C1 segment of cervical spinal cord (tissue), 14 donors: ENCODE measurements at regions not wholly inside any gene's neighbourhood (a gene's known extent, or its start where the extent isn't known, plus 50 kb on each side); places are given as distances from the start of the nearest gene placed in this dataset.

Source experiments
- DNase-seq, 14 donors: peaks; one replicate each; lab custom pipeline; 2025; lab: John Stamatoyannopoulos, UW

DNA sequence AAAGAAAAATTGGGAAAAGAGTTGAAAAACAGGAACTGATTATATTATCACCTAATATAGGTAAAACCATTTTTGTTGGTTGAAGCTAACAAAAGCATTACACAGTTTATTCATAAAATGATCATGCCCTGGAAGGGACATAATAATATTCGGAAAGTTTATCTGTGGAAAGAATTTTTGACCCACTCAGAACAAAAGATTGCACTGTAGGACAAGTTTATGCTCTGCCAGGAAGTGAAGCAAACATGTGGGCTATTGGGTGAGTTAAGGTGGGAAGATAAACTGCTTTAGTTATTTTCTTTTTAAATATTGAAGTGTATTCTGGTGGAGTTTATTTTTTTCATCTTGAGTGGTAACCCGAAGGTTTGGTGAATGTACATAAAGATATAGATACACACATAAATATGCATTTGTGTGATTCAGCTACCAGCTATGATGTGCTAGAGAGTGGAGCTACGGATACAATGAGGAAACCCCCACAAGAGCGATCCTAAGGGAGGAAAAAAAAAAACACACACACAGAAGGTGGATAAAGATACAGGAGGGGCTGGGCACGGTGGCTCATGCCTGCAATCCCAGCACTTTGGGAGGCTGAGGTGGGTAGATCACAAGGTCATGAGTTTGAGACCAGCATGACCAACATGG lies 506.4 kb upstream of the THBS1 start:
- no peak for DNase-seq

DNA sequence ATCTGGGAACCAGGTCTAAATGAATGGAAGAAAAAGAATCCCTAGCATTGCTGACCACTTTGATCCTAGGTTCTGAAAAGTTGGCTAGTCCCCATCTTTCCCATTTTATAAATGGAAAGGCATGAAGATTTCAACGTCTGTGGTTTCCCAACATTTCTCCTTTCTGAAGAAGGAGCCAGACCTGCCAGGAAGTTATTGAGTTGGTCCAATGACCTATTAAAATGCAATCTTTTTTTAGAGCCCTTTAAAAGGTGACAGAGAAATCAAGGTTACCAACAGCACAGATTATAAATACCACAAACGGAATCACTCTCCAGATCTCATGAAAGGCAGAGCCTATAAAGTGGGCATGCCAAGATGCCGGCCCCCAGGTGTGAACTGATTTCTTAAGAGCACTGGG lies 505.6 kb upstream of the THBS1 start:
- DNase-seq: no peak

DNA sequence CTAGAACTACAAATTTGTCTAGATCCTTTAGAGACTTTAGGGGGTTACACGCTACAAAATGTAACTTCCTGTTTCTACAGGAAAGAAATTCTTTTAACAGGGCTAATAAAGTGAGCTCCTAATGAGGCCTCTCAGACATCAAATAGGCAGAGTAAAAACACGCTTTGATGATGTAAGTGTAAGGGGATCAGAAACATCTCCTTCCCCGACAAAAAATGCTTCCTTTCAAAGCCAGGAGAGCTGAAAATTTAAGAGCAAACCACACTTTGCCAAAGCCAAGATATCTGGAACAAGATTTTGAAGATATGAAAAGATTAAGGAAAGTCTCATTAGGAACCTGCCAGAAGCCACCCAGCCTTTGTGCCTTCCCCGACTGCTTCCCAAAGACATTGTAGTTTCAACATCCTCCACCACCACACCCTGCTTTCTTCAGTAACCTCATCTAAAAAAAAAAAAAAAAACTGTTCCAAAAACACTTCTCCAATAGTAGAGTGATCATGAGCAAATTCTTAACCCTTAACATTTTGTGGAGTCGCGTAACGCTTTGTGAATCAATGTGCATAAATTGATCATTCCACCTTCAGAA lies 505.0 kb upstream of the THBS1 start:
- DNase-seq: no peak

DNA sequence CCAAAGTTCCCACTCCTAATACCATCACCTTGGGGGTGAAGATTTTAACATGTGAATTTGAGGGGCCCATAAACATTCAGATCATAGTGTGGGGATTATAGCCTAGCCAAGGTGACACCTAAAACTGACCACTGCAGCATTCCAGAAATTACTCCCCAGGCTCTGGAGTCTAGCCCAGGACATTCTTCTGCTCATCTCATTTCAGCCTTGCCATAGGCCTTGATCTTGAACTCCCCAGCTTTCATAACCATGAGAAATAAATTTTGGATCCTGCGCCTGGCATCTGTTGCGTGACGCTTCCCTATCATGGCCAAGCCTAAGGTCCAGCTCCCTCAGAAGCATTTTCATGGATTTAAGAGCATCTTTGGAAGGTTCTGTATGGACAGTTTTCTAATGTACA lies 502.9 kb upstream of the THBS1 start:
- no peak for DNase-seq

DNA sequence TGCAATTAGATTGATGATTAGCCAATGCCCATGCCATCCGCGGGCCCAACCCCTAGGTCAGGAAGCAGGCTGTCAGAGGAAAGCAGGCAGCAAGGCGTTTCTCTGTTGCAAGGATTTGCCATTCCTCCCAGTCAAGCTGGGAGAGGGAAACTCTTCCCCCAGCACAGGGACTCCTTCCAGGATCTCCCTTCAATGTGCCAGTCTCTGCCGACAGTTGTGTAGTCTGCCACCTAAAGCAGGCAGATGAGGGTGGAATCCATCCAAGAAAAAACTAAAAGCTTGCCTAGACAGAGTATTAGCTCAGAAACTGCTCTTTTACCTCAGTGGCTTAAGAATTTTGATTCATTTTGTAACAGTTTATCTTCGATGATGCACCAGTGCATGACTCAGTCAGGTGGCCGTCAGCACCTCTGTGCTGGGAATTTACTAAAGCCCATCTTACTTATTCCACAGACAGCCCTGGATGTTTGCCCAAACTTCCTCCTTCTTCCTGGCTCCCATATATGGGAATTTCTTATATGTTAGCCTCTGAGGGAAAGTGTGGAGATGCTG lies 501.5 kb upstream of the THBS1 start:
- DNase-seq: no peak

DNA sequence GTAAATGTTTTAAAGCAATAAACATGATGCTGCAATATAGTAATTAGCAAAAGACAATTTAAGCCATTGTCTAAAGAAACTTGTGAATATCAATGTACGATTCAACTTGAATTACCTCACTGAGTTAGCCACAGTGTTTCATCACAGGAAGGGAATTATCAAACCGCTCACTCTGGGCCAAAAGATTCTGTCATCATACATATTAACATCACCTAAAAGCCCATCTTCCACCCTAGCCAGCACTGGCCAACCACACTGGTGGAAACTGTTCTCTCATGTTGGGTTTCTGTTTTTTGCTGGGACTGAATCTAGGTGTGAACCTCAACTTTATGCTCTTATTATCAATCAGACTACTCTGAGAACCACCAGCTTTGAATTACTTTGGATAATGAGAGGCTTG lies 497.7 kb upstream of the THBS1 start:
- DNase-seq: no peak

DNA sequence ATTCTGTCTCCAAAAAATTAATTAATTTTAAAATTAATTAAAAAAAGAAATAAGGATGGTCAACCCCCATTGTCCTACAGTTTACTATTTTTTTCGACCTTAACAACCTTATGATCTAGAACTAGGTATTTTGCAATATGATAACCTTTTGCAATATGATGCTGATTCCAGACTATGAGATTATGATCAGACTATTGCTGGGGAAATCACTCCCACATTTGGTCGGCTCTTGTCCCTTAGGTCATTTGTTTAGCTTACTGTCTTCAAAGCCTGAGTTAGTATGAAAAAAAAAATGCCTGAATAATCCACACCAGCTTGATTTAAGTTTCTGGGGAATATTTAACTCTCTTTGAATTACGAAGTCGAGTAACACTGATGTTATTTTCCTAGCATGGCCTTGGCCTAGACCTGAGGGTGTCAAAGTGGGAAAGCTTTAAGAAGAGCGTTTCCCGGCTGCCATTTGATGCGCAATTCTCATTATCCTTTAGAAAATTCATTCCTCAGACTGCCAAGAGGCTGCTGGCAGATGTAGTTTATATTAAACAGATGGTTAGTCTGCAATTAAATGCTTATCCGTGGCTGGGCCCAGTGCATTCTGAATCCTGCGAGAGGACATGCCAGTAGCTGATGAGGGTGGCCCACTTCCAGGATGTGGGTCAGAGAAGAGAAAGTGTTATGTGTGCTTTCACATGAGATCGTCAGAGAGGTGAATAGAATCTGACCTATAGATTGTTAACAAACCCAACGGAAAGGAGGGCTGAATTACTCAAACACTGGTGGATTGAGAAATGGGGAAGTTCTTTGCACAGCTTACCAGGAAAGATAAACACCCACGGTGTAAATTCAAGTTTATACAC lies 496.0 kb upstream of the THBS1 start:
- DNase-seq: no peak

DNA sequence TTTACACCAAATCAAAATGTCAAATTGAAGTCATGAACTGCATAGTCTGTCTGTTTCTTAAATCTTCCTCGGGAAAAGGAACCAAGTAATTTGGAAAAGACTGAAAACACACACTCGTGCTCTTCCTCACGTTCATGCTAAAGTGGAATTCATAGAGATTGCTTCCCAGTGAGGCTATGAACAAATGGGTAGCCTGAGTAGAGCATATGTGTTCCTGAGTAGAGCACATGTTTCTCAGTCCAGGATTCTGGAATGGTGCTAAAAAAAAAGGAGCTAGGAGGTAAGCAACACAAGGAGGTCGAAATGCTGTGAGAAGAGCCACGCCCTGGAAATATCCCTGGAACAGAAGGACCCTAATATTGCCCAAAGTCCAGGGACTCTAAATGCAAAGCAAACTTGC lies 494.2 kb upstream of the THBS1 start:
- no peak for DNase-seq

DNA sequence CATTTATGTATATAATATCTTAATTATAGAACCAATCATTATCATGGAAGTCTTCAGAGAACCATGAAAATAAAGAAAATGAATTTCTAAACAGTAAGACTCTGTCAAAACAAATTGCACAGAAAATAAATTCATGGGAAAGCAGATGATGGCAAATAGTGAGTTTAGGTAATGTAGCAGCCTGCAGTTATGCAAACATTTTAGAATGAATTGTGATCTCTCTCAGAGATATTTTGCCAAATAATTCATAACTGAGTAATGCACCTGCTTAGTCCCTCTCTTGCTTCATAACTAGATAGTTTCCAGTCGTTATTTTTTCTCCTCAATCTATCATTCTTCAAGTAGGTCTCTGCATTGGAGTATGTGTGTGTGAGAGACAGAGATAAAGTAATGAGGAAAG lies 492.7 kb upstream of the THBS1 start:
- DNase-seq: no peak

DNA sequence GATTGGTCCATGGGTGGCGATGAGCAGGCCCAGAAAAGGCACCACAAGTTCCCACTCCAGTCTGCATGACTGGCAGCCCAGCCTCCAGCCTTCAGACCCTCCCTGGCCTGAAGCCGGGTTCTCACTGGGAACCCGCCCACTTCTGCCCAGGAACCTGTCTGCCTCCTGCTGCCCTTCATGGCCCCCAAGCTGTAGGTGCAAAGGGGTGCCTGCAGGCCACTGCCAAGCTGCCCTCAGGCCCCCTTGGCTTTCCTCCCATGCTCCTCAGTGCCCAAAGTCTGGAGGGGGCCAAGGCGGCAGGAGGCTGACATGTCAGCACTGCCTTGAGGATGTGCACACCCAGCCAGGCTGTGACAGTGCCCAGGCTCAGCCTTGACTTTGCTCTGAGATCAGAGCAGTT lies 488.5 kb upstream of the THBS1 start:
- no peak for DNase-seq

DNA sequence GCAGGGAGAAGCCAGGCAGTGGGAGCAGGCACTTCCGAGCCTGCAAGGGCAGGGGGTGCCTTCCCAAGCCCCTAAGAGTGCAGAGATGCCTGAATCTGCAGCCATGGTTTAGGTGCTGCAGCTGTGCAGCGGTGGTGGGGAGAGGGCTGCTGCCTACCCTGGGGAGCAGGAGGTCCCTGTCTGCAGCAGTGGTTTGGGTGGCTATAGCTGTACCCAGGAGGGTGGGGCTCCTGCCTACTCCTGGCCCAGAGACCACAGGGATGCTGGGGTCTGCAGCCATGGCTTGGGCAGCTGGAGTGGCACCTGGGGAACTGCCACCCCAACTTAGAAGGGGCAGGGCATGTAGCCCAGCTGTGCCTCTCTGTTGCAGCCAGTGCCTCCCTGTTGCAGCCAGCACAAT lies 488.1 kb upstream of the THBS1 start:
- DNase-seq: no peak

DNA sequence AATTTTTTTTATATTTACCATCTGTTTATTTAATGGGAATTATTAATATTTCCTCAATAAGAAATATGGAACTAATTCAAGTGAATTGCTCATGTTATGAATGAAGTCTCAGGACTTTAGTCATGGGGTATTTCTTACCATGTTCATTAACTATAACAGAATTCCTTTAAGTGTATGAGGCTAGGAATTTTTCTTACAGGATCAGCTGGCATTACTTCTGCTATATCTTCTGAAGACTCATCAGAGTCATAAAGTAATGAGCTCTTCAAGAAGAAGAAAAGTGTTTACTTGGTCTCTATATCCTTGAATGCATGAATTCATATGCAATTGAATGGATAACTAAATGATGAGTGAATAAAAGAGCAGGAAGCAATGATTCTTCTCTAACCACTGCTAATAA lies 486.8 kb upstream of the THBS1 start:
- DNase-seq: no peak

DNA sequence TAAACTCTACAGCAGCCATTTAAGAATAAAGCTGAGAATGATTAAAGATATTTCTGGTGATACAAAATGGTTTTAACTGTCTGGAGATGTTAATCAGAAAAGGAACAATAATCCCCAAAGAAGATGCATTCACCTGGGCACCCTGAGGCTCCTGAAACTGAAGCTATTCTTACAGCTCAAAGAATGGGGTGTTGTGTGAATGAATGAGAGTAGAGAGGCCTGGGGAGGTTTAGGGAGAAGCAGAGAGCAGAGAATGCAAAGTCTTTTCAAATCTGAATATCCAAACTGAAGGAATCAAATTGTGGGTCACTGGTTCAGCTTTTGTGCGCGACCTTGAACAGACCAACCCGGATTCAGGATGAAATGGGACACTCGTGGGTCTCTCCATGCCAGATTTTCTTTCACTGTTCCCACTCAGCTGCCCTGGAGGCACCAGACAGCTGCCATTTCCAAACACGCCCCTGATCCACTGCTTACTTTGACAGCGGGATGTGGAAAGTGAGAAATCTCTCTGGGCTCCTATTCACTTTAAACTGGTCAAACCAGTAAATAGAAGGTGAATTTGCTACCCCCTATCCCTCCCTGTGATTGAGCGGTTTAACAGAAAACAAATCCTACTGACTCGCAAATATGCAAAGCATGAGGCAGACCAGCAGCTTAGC lies 485.5 kb upstream of the THBS1 start:
- no peak for DNase-seq

DNA sequence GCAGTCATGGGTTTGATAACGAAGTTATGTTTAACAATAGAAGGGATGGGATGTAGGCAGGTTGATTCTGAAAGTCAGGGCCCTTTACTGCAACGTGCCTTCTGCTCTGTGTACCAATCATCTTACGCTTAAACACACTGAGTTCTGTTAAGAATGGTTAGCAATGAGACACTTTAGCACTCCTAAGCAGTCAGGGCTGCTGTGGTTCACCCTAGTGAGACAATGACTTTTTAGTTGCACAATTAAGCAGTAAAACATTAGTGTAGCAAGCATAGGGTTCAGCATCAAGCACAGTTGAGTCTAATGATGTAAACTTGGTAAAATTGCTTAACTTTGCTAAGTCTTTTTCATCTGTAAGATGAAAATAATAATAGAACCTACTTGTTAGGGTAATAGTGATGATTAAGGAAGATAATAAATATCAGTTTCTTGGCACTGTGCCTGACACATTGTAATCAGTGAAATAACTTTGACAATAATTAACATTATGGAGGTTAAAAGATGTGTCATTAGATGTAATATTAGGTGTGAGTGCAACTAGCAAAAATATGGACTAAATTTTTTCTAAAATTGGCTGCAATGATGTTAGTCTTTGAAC lies 484.2 kb upstream of the THBS1 start:
- DNase-seq: no peak

DNA sequence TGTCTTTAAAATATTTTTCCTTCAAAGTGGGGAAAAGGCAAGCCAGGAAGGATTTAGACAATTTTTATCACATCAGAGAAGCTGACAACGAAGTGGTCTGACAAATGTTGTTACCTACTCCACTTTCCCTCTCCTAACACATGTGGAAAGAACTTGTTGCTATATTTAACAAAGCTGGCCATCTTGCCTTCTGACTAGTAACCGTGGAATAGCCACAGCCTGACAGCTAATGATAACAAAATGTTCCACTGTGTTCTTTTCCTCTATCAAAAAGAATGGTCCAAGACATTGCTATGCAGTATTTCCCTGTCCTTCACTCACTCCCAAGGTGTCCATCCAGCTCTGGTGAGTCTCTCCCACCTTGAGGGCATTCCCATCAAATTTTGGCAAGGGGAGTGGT lies 481.4 kb upstream of the THBS1 start:
- DNase-seq: no peak

DNA sequence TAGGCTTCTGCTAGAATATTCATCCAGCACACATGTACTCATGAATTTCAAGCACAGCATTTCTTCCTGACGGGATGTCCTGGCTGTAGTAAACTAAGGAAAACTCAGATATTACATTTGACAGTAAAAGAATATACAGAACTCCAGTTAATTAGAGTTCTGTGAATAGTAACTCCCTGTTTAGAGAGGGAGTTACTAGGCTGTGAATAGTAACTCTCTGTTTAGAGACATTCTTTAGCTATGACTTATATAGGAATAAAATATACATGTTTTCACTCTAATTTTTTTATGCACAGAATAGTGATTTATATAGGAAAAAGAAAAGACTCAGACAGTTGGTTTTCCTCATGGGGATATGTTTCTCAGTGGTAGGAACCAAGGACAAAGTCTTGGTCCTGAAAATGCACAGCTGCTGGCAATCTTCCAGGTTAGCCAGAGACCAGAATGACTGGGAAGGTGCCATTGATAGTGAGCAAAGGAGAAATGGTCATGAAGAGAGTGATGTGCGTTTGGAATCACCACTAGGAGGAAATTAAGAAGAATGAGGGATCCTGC lies 480.7 kb upstream of the THBS1 start:
- DNase-seq: no peak

DNA sequence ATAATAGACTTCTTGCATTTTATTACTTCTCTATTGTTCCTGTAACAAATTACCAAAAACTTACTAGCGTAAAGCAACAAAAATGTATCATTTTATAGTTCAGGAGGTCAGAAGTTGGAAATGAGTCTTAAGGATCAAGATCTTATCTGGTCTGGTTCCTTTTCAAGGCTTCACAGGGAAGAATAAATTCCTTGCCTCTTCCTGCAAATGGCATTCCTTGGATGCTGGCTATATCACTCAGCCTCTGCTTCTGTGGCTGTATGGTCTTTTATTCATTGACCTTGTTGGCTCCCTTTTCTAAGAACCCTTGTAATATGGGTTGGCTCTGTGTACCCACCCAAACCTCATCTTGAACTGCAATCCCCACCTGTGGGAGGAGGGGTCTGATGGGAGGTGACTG lies 478.4 kb upstream of the THBS1 start:
- DNase-seq: no peak

DNA sequence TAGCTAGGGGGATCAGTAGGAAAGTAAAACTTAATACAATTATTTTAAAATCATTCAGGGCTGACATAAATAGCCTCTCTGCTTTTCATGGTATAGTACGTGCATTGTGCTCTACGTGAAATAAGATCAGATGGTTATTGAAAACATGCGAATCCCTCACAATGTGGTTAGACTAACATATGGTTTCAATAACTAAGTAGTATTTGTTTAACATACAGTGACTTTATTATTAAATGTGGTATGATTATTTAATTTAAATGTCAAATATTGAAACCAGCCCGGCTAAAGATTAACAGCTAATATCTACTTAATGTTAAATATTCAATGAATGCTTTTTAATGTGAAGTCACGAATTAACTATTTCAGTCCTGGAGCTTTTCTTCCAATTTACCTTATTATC lies 473.9 kb upstream of the THBS1 start:
- no peak for DNase-seq

DNA sequence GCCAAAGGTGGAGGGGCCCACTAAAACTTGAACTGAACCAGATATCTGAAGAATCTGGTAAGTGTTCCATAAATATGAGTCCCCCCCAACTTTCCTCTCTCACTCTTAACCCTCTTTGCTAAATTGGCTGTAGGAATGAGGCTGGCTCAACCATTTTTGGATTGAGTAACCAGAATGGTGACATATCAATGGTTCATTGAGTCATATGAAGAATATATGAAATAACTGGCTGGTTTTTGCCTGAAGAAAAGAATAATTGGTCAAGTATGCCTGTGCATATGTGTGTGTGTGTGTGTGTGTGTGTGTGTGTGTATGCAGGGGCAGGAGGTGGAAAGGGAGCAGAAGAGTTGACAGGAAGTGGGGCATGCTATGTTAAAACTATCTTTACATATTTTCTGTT lies 472.9 kb upstream of the THBS1 start:
- no peak for DNase-seq

DNA sequence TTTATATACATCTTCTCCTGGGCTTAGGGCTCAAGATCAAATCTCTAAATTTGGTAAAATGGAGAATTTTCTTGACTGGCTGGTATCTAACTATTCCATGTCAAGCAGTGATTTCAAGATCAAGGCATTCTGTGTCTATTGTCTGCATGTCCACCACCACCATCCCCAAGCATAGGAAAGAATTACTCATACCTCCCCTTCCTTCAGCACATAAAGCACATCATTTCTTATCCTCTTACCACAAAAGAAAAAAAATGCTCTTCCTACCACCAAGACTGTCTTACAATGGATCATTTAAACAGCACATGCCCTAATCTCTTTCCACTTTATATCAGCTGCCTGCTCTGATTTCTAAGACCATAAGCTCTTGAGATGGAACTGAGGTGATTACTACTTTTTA lies 470.5 kb upstream of the THBS1 start:
- no peak for DNase-seq

DNA sequence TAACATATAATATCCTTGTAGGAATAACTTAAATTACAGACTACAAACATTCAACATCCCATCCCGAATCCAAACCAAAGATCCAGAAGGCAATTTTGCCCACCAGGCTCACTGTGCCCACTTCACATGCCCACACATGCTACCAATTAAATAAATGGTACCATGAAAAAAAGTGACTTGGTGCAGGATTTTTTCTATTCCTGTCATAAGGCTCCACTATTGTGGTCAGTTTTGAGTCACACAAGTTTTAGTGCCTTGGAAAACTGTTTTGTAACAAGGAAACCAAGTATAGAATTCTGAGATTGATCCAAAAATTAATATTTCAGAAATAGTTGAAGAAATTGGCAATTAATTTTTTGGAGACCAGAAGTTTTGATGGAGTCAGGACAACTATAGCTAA lies 470.1 kb upstream of the THBS1 start:
- DNase-seq: no peak

DNA sequence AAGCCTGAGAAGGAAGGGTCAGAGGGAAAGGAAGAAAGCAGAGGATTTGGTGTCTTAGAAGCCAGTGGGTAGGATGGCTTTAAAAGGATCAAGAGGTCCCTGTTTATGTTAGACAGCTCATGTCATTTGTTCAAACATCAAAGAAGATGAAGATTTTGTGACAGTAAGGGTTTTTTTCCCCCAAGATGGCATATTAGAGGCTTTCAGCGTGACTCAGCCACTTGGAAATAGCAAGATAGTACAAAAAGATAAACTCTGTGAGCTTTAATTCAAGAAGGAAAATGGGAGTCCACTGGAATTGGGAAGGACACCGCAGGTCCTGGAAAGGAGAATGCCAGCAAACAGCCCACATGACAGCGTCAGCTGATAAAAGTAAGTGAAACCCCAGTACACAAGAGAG lies 467.1 kb upstream of the THBS1 start:
- DNase-seq: no peak
